Liver (tissue), 7 donors: ENCODE measurements at regions not wholly inside any gene's neighbourhood (a gene's known extent, or its start where the extent isn't known, plus 50 kb on each side); places are given as distances from the start of the nearest gene placed in this dataset.

ENCODE experiments used
- DNase-seq: peaks from one replicate; pipeline ENCODE4 v3.0.0-alpha.2; 2017; ENCODE audit warnings: low spot score
- H3K27ac ChIP-seq, 2 donors: one replicate each; pipeline ENCODE4 v1.7.0; 2013; ENCODE audit warnings: inconsistent platforms in 2 of 2, low read length in 2 of 2, control low read depth in 1 of 2, low read depth in 1 of 2, mild to moderate bottlenecking in 1 of 2
- H3K27me3 ChIP-seq, 4 donors: one replicate each; pipeline versions ENCODE4 v1.6.1 to v1.7.0; 2013; ENCODE audit warnings: low read length in 3 of 4, inconsistent platforms in 1 of 4, mild to moderate bottlenecking in 1 of 4, moderate library complexity in 1 of 4; ENCODE audit not compliant: control insufficient read depth in 4 of 4, insufficient read depth in 4 of 4
- H3K36me3 ChIP-seq, 4 donors: one replicate each; pipeline versions ENCODE4 v1.6.1 to v1.7.0; 2013; ENCODE audit warnings: low read length in 3 of 4, mild to moderate bottlenecking in 3 of 4, low read depth in 1 of 4, moderate library complexity in 1 of 4; ENCODE audit not compliant: control insufficient read depth in 4 of 4, insufficient read depth in 3 of 4
- H3K4me1 ChIP-seq, 4 donors: one replicate each; pipeline versions ENCODE4 v1.6.1 to v1.7.0; 2013; ENCODE audit warnings: low read length in 3 of 4, mild to moderate bottlenecking in 3 of 4, moderate library complexity in 1 of 4; ENCODE audit not compliant: control insufficient read depth in 4 of 4, insufficient read depth in 4 of 4
- H3K4me3 ChIP-seq, 3 donors: one replicate each; pipeline versions ENCODE4 v1.6.1 to v1.7.0; 2013; ENCODE audit warnings: low read length in 3 of 3, control low read depth in 1 of 3, low read depth in 1 of 3, mild to moderate bottlenecking in 1 of 3
- H3K9ac ChIP-seq, 2 donors: one replicate each; pipeline ENCODE4 v1.7.0; 2013; ENCODE audit warnings: low read length in 2 of 2, mild to moderate bottlenecking in 2 of 2, moderate library complexity in 2 of 2, control low read depth in 1 of 2, low read depth in 1 of 2
- H3K9me3 ChIP-seq, 4 donors: one replicate each; pipeline versions ENCODE4 v1.6.1 to v1.7.0; 2013; ENCODE audit warnings: low read length in 3 of 4; ENCODE audit not compliant: control insufficient read depth in 4 of 4
- FOXA1 ChIP-seq: IDR thresholded peaks from 2 replicates; pipeline ENCODE4 v1.6.1; 2016; ENCODE audit warnings: antibody characterized with exemption
- FOXA2 ChIP-seq: IDR thresholded peaks from 2 replicates; pipeline ENCODE4 v1.6.1; 2016; ENCODE audit warnings: antibody characterized with exemption
- MAX ChIP-seq: IDR thresholded peaks from 2 replicates; pipeline ENCODE4 v1.6.1; 2016; ENCODE audit warnings: antibody characterized with exemption
- NR2F2 ChIP-seq: IDR thresholded peaks from 2 replicates; pipeline ENCODE4 v1.6.1; 2016; ENCODE audit warnings: antibody characterized with exemption
- RXRA ChIP-seq, 2 donors: IDR thresholded peaks; 2 replicates each; pipeline ENCODE4 v1.6.1; 2017 to 2018; ENCODE audit warnings: antibody characterized with exemption in 2 of 2, mild to moderate bottlenecking in 1 of 2
- SP1 ChIP-seq: IDR thresholded peaks from 2 replicates; pipeline ENCODE4 v1.6.1; 2018; ENCODE audit warnings: antibody characterized with exemption, mild to moderate bottlenecking
- TAF1 ChIP-seq: conservative IDR thresholded peaks from 2 replicates; pipeline ENCODE4 v1.6.1; 2016; ENCODE audit warnings: antibody characterized with exemption, mild to moderate bottlenecking
- YY1 ChIP-seq: IDR thresholded peaks from 2 replicates; pipeline ENCODE4 v1.6.1; 2016; ENCODE audit warnings: antibody characterized with exemption, mild to moderate bottlenecking
- ZBTB33 ChIP-seq: IDR thresholded peaks from 2 replicates; pipeline ENCODE4 v1.6.1; 2016; ENCODE audit warnings: antibody characterized with exemption
- WGBS: extraction: QIAGEN DNeasy Blood & Tissue Kit; methylation state at CpG from one replicate; pipeline ENCODE4 v1.1.7; 2013; 5-methylcytosine and 5-hydroxymethylcytosine counted together
- TF ChIP-seq, protein P1 (sequence below): IDR thresholded peaks from 2 replicates; pipeline ENCODE4 v1.6.1; 2016; ENCODE audit warnings: antibody characterized with exemption, mild to moderate bottlenecking
- donor health status: healthy.
- donor health status: healthy.
- donor health status: healthy.
- donor health status: healthy.

- no peaks in the 10 kb centered on the region for H3K36me3 ChIP-seq
- H3K27ac ChIP-seq, result no peak overlapping the region
- no peaks in the 10 kb centered on the region for H3K27me3 ChIP-seq
- TF ChIP-seq FOXA1 (no peak), ZBTB33 (no peak), NR2F2 (no peak), RXRA (IDR thresholded peaks at IDR 0.05) (no peak), YY1 (no peak)
- no peaks in the 10 kb centered on the region for H3K9me3 ChIP-seq
- WGBS, result 86% methylated on average over 1 of the region's 1 CpG
- DNase-seq, result no peak
- no peak overlapping the region for H3K9ac ChIP-seq
- no peaks in the 10 kb centered on the region for H3K4me1 ChIP-seq
- no peak overlapping the region for H3K4me3 ChIP-seq
Measured at GRCh38 chr12:78269620-78270019, 438.9 kb downstream of the NAV3 start.

- no peak for DNase-seq
- TF ChIP-seq TAF1, result no peak
- TF ChIP-seq FOXA2, result no peak
- no peak for TF ChIP-seq YY1
- no peak for TF ChIP-seq MAX
- TF ChIP-seq SP1, result no peak
- Histone ChIP-seq H3K9ac (no peak overlapping the region), H3K36me3 (no peaks in the 10 kb centered on the region), H3K27me3 (no peaks in the 10 kb centered on the region), H3K4me1 (no peaks in the 10 kb centered on the region), H3K9me3 (no peaks in the 10 kb centered on the region), H3K4me3 (no peak overlapping the region), H3K27ac (no peak overlapping the region)
- 98% methylated on average over 3 of the region's 3 CpGs for WGBS
Measured at GRCh38 chr12:78271546-78271945, 440.9 kb downstream of the NAV3 start.

DNA sequence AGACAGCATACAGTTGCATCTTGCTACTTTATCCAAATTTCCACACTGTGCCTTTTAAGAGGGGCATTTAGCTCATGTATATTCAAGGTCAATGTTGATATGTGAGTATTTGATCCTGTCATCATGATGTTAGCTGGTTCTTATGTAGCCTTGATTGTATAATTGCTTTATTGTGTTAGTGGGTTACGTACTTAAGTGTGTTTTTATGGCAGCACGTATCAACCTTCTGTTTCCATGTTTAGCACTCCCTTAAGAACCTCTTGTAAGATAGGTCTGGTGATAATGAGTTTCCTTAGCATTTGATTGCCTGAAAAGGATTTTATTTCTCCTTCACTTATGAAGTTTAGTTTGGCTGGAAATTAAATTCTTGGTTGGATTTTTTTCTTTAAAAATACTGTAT, 445.2 kb downstream of the NAV3 start:
- no peak for DNase-seq
- no peaks in the 10 kb centered on the region for H3K36me3 ChIP-seq
- peaks cover 0 to 5% (median 0%) of the 10 kb centered on the region in 4 donors for H3K4me1 ChIP-seq
- WGBS, result 83% methylated on average over 2 of the region's 2 CpGs
- no peaks in the 10 kb centered on the region for H3K27me3 ChIP-seq
- no peak overlapping the region for H3K4me3 ChIP-seq
- TF ChIP-seq MAX (no peak), FOXA1 (no peak), NR2F2 (no peak)
- TF ChIP-seq, protein P1, sequence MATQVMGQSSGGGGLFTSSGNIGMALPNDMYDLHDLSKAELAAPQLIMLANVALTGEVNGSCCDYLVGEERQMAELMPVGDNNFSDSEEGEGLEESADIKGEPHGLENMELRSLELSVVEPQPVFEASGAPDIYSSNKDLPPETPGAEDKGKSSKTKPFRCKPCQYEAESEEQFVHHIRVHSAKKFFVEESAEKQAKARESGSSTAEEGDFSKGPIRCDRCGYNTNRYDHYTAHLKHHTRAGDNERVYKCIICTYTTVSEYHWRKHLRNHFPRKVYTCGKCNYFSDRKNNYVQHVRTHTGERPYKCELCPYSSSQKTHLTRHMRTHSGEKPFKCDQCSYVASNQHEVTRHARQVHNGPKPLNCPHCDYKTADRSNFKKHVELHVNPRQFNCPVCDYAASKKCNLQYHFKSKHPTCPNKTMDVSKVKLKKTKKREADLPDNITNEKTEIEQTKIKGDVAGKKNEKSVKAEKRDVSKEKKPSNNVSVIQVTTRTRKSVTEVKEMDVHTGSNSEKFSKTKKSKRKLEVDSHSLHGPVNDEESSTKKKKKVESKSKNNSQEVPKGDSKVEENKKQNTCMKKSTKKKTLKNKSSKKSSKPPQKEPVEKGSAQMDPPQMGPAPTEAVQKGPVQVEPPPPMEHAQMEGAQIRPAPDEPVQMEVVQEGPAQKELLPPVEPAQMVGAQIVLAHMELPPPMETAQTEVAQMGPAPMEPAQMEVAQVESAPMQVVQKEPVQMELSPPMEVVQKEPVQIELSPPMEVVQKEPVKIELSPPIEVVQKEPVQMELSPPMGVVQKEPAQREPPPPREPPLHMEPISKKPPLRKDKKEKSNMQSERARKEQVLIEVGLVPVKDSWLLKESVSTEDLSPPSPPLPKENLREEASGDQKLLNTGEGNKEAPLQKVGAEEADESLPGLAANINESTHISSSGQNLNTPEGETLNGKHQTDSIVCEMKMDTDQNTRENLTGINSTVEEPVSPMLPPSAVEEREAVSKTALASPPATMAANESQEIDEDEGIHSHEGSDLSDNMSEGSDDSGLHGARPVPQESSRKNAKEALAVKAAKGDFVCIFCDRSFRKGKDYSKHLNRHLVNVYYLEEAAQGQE, result no peak
- no peak overlapping the region for H3K27ac ChIP-seq
- H3K9me3 ChIP-seq, result no peaks in the 10 kb centered on the region
- no peak overlapping the region for H3K9ac ChIP-seq
